ENCODE measurements at regions not wholly inside any gene's neighbourhood (a gene's known extent, or its start where the extent isn't known, plus 50 kb on each side); places are given as distances from the start of the nearest gene placed in this dataset.

DNA sequence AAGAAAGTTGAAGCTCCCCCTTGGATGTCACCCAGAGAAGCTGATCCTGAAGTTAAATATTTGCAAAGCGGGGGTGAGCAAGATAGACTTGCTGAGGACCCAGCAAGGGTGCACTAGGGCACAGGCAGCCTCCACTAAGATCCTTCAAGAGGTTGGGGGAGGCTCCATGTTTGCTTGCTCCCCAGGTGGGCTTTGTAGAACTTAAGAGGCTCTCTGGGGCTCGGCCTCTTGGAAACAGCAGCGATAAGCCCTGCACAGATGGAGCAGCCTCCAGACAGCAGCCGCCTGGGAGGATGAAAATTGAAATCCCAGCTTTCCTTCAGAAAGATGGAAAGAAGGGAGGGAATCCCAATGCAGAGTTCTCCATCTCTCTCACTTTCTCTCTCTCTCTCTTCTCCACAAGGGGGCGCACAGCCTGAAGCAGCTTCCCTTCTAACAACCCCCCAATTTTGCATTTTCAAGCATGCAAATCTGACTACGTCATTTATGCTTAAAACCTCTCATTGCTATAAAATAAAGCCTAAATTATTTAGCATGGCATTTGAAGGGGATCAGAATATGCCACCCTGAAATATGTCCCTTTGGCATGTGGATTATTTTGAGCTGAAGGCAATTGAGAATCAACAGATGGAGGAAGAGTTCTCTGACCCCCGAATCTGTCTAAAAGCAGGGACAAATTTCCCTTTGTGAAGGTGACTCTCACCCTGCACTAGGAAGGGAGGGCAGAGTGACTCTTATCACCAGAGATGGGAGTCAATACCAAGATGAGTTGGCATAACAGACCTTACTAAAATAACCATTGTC is 185.7 kb upstream of the KLHL29 start:
- no peaks in the 10 kb centered on the region for H3K4me1 ChIP-seq (ENCODE audit: control insufficient read depth, low read depth, low read length)
- H3K56ac ChIP-seq (ENCODE audit: low read length) = no peak overlapping the region
- H3K9ac ChIP-seq (ENCODE audit: low read length) = no peak overlapping the region
- H3K18ac ChIP-seq (ENCODE audit: low read length) = no peak overlapping the region
- H3K27me3 ChIP-seq (ENCODE audit: insufficient read depth, low read length, poor library complexity) = no peaks in the 10 kb centered on the region
- no peak overlapping the region for H2BK15ac ChIP-seq (replicated peaks; ENCODE audit: low read depth)
- H3K4ac ChIP-seq (ENCODE audit: low read depth, low read length) = no peak overlapping the region
- H3K36me3 ChIP-seq (ENCODE audit: control insufficient read depth, insufficient read depth, low read length) = no peaks in the 10 kb centered on the region
- no peak overlapping the region for H3K4me3 ChIP-seq (ENCODE audit: low read length)
- H3K23ac ChIP-seq (ENCODE audit: low read length) = no peak overlapping the region
- no peak overlapping the region for H2AK5ac ChIP-seq (ENCODE audit: low read length)
- H4K5ac ChIP-seq (ENCODE audit: low read length) = no peak overlapping the region
- no peak overlapping the region for H4K8ac ChIP-seq (ENCODE audit: low read depth, low read length)
- no peak overlapping the region for H2BK5ac ChIP-seq (ENCODE audit: low read length)
- no peak overlapping the region for H3K4me2 ChIP-seq (ENCODE audit: low read length)
- H2BK120ac ChIP-seq (ENCODE audit: low read depth, low read length) = no peak overlapping the region
- no peaks in the 10 kb centered on the region for H3K79me1 ChIP-seq (ENCODE audit: low read length)
- no peak overlapping the region for H3K27ac ChIP-seq (ENCODE audit: low read depth, low read length)
- peak; percentile 38 for DNase-seq
- no CpG with 5 or more reads among the region's 7 CpGs for WGBS (ENCODE audit: extremely low coverage, insufficient coverage, low lambda C conversion rate)
- no peaks in the 10 kb centered on the region for H3K79me2 ChIP-seq (ENCODE audit: control insufficient read depth, insufficient read depth, low read length)

DNA sequence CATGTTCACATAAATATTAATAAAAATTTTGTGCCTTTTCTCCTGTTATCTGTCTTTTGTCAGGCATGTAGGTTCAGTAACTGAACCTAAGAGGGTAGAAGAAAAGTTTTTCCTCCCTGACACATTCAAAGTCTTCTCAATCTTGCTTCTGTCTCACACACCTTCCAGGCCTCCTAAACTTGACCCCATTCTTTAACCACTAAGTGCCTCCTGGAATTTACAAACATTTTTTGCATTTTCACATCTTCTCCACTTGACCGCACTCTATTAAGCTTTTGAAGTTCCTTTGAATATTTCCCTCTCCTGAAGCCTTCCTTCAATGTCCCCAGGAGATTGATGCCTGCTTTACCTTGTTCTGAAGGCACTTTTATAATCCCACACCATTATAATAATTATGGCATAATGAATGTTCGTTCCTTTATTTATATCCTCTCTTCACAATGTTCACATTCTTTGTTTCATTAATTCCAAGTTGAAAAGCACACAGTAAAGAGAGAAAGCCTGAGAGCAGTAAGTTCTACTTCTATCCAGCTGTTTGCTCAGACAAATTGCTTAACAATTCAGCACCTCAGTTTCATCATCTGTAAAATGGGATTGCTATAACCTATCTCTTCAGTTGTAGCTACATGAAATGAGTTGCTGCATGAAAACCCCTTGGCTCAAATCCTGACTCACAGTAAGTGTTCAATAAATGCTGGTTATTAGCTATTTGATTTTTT is 184.8 kb upstream of the KLHL29 start:
- Histone ChIP-seq H3K18ac (ENCODE audit: low read length) (no peak overlapping the region), H3K27me3 (ENCODE audit: insufficient read depth, low read length, poor library complexity) (no peaks in the 10 kb centered on the region)

DNA sequence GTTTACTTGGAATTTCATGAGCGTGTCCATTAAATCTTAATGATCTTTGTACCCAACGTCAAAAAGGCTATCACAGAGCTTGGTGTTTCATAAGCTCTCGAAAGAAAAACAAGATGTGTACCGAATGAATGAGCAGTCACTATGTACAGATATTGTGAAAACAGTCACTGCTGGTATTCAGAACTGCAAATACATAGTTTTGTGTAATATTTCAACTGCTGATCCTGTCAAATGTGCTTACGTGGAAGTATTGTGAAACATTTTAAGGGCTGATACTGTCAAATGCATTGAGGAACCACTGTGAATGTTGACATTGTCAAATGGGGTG is 184.2 kb upstream of the KLHL29 start:
- Histone ChIP-seq H3K79me2 (ENCODE audit: control insufficient read depth, insufficient read depth, low read length) (no peaks in the 10 kb centered on the region), H3K56ac (ENCODE audit: low read length) (no peak overlapping the region), H3K27me3 (ENCODE audit: insufficient read depth, low read length, poor library complexity) (no peaks in the 10 kb centered on the region), H4K8ac (ENCODE audit: low read depth, low read length) (no peak overlapping the region), H3K9ac (ENCODE audit: low read length) (no peak overlapping the region), H2AK5ac (ENCODE audit: low read length) (no peak overlapping the region), H4K5ac (ENCODE audit: low read length) (no peak overlapping the region), H3K23ac (ENCODE audit: low read length) (no peak overlapping the region), H2BK5ac (ENCODE audit: low read length) (no peak overlapping the region), H3K18ac (ENCODE audit: low read length) (no peak overlapping the region), H3K4me2 (ENCODE audit: low read length) (no peak overlapping the region), H3K36me3 (ENCODE audit: control insufficient read depth, insufficient read depth, low read length) (no peaks in the 10 kb centered on the region), H3K27ac (ENCODE audit: low read depth, low read length) (no peak overlapping the region), H2BK120ac (ENCODE audit: low read depth, low read length) (no peak overlapping the region), H3K4me3 (ENCODE audit: low read length) (no peak overlapping the region), H3K4ac (ENCODE audit: low read depth, low read length) (no peak overlapping the region), H3K4me1 (ENCODE audit: control insufficient read depth, low read depth, low read length) (no peaks in the 10 kb centered on the region), H3K79me1 (ENCODE audit: low read length) (no peaks in the 10 kb centered on the region), H2BK15ac (replicated peaks; ENCODE audit: low read depth) (no peak overlapping the region)
- no CpG with 5 or more reads among the region's 5 CpGs for WGBS (ENCODE audit: extremely low coverage, insufficient coverage, low lambda C conversion rate)
- no peak for DNase-seq

More for the DNA sequence above, 184.8 kb upstream of the KLHL29 start:
- no peak overlapping the region for H2BK120ac ChIP-seq (ENCODE audit: low read depth, low read length)
- H2BK15ac ChIP-seq (replicated peaks; ENCODE audit: low read depth) = no peak overlapping the region
- H3K79me2 ChIP-seq (ENCODE audit: control insufficient read depth, insufficient read depth, low read length) = no peaks in the 10 kb centered on the region
- H3K27ac ChIP-seq (ENCODE audit: low read depth, low read length) = no peak overlapping the region
- H3K23ac ChIP-seq (ENCODE audit: low read length) = no peak overlapping the region
- no peak overlapping the region for H4K8ac ChIP-seq (ENCODE audit: low read depth, low read length)
- H3K4me3 ChIP-seq (ENCODE audit: low read length) = no peak overlapping the region
- DNase-seq = no peak
- no peak overlapping the region for H3K4ac ChIP-seq (ENCODE audit: low read depth, low read length)
- H4K5ac ChIP-seq (ENCODE audit: low read length) = no peak overlapping the region
- WGBS (ENCODE audit: extremely low coverage, insufficient coverage, low lambda C conversion rate) = no CpG with 5 or more reads among the region's 2 CpGs
- no peak overlapping the region for H3K56ac ChIP-seq (ENCODE audit: low read length)
- H3K79me1 ChIP-seq (ENCODE audit: low read length) = no peaks in the 10 kb centered on the region
- no peak overlapping the region for H2BK5ac ChIP-seq (ENCODE audit: low read length)
- no peaks in the 10 kb centered on the region for H3K4me1 ChIP-seq (ENCODE audit: control insufficient read depth, low read depth, low read length)
- H2AK5ac ChIP-seq (ENCODE audit: low read length) = no peak overlapping the region
- no peak overlapping the region for H3K9ac ChIP-seq (ENCODE audit: low read length)
- H3K36me3 ChIP-seq (ENCODE audit: control insufficient read depth, insufficient read depth, low read length) = no peaks in the 10 kb centered on the region
- H3K4me2 ChIP-seq (ENCODE audit: low read length) = no peak overlapping the region

DNA sequence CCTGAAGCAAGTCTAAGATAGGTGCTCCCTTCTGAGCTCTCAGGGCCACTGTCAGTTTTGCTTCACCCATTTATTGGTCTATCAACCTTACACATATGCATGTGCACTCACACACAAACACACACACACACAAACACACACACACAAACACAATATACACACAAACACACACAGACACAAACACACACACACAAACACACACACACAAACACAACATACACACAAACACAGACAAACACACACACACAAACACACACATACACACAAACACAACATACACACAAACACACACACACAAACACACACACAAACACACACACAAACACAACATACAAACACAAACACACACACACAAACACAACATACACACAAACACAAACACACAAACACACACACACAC is 181.6 kb upstream of the KLHL29 start:
- Histone ChIP-seq H3K36me3 (ENCODE audit: control insufficient read depth, insufficient read depth, low read length) (no peaks in the 10 kb centered on the region), H3K79me2 (ENCODE audit: control insufficient read depth, insufficient read depth, low read length) (no peaks in the 10 kb centered on the region), H3K23ac (ENCODE audit: low read length) (no peak overlapping the region), H3K27me3 (ENCODE audit: insufficient read depth, low read length, poor library complexity) (no peaks in the 10 kb centered on the region), H3K4me1 (ENCODE audit: control insufficient read depth, low read depth, low read length) (no peaks in the 10 kb centered on the region), H3K79me1 (ENCODE audit: low read length) (no peaks in the 10 kb centered on the region), H3K4ac (ENCODE audit: low read depth, low read length) (no peak overlapping the region), H2AK5ac (ENCODE audit: low read length) (no peak overlapping the region), H3K18ac (ENCODE audit: low read length) (no peak overlapping the region), H4K8ac (ENCODE audit: low read depth, low read length) (no peak overlapping the region), H2BK15ac (replicated peaks; ENCODE audit: low read depth) (no peak overlapping the region), H3K27ac (ENCODE audit: low read depth, low read length) (no peak overlapping the region), H3K56ac (ENCODE audit: low read length) (no peak overlapping the region), H3K4me2 (ENCODE audit: low read length) (no peak overlapping the region), H4K5ac (ENCODE audit: low read length) (no peak overlapping the region), H2BK120ac (ENCODE audit: low read depth, low read length) (no peak overlapping the region), H2BK5ac (ENCODE audit: low read length) (no peak overlapping the region), H3K4me3 (ENCODE audit: low read length) (no peak overlapping the region), H3K9ac (ENCODE audit: low read length) (no peak overlapping the region)
- DNase-seq = no peak

DNA sequence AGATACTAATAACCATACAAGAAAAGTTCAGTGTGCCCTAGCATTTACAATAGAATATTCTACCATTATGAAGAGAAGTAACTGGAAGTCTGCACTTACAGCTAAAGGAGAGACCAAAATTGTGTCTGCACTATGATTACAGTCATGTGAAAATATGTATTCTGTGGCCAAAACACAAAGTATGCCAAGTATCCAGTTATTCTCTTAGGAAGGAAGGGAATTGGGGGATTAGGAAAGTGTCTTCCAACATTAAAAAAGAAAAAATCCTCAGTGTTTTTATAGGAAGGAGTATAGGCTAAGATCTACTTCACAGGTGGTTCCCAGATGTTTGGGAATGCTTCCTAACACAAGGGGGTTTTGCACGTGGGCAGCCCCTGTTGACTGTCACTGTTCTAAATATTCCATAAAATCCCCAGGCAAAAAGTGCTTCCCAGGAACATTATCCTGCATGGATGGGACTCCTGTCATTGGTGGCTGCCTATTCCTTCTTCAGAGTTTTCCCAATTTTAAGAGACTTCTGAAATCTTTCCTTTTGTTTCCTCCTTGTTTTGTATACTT is 180.2 kb upstream of the KLHL29 start:
- H3K79me1 ChIP-seq (ENCODE audit: low read length) = no peaks in the 10 kb centered on the region
- WGBS (ENCODE audit: extremely low coverage, insufficient coverage, low lambda C conversion rate) = no CpG with 5 or more reads among the region's 1 CpG

More for the DNA sequence above, 180.2 kb upstream of the KLHL29 start:
- no peak overlapping the region for H3K9ac ChIP-seq (ENCODE audit: low read length)
- no peaks in the 10 kb centered on the region for H3K79me2 ChIP-seq (ENCODE audit: control insufficient read depth, insufficient read depth, low read length)
- no peaks in the 10 kb centered on the region for H3K36me3 ChIP-seq (ENCODE audit: control insufficient read depth, insufficient read depth, low read length)
- H2BK120ac ChIP-seq (ENCODE audit: low read depth, low read length) = no peak overlapping the region
- H3K27ac ChIP-seq (ENCODE audit: low read depth, low read length) = no peak overlapping the region
- no peak overlapping the region for H3K4ac ChIP-seq (ENCODE audit: low read depth, low read length)
- no peak for DNase-seq
- no peak overlapping the region for H3K4me3 ChIP-seq (ENCODE audit: low read length)
- H3K4me1 ChIP-seq (ENCODE audit: control insufficient read depth, low read depth, low read length) = no peaks in the 10 kb centered on the region
- H4K8ac ChIP-seq (ENCODE audit: low read depth, low read length) = no peak overlapping the region
- H2BK15ac ChIP-seq (replicated peaks; ENCODE audit: low read depth) = no peak overlapping the region
- no peak overlapping the region for H3K56ac ChIP-seq (ENCODE audit: low read length)
- no peak overlapping the region for H3K4me2 ChIP-seq (ENCODE audit: low read length)
- no peak overlapping the region for H4K5ac ChIP-seq (ENCODE audit: low read length)
- no peak overlapping the region for H3K23ac ChIP-seq (ENCODE audit: low read length)
- H2AK5ac ChIP-seq (ENCODE audit: low read length) = no peak overlapping the region
- H2BK5ac ChIP-seq (ENCODE audit: low read length) = no peak overlapping the region
- H3K18ac ChIP-seq (ENCODE audit: low read length) = no peak overlapping the region
- no peaks in the 10 kb centered on the region for H3K27me3 ChIP-seq (ENCODE audit: insufficient read depth, low read length, poor library complexity)
